GM12801 (cell line): ENCODE measurements at regions not wholly inside any gene's neighbourhood (a gene's known extent, or its start where the extent isn't known, plus 50 kb on each side); places are given as distances from the start of the nearest gene placed in this dataset.

Source experiments
- CTCF ChIP-seq: IDR thresholded peaks from one replicate; pipeline ENCODE4 v1.5.1; 2011; ENCODE audit warnings: control low read depth; ENCODE audit not compliant: insufficient read length; ENCODE audit errors: extremely low read depth

- no peak for TF ChIP-seq CTCF
Observed at GRCh38 chr1:38787041-38787440, 72.5 kb downstream of the RRAGC start.

DNA sequence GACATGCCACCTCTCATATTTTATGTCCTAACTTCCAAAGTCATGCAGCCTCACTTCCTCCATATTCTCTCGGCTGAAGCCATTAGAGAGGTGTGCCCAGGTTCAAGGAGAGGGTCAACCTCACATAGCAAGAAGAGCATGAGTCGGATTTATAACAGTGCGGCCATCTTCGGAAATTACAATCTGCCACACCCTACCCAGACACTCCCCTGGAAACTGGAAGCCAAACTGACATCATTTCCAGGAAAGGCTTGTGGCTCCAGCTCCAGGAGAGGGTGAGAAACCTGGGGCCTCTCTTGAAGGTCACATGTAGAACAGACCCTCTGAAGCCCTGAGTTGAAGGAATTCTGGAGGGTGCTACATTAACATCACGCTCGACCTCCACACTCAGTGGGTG is 73.5 kb downstream of the RRAGC start:
- TF ChIP-seq CTCF: no peak

- TF ChIP-seq CTCF: no peak
Observed at GRCh38 chr1:38785285-38786039, 74.1 kb downstream of the RRAGC start.

DNA sequence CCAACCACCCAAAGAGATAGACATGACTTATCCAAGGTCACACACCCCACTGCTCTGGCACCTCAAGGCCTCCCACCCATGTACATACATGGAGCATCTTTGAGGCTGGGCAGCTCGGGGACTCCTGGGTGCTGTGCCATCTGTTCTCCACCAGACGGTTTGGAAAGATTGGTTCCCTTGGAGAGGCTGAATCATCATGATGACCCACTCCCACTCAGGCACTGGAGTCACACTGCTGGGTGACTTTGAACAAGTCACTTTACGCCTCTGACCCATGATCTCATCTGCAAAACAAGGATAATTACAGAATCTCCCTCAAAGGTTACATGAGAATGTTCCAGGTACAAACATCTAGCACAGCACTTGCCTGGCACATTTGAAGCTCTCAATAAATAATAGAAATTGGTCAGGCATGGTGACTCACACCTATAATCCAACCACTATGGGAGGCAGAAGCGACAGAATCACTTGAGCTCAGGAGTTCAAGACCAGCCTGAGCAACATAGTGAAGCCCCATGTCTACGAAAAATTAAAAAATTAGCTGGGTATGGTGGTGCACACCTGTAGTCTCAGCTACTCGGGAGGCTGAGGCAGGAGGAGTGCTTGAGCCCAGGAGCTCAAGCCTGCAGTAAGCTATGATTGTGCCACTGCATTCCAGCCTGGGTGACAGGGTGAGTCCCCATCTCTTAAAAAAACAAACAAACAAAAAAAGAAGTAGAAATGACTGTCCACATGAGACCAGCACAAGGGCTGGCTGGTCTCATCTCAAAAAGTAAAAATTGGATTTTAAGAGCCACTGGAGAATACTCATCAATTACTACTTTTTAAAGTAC is 74.9 kb downstream of the RRAGC start:
- TF ChIP-seq CTCF: no peak

GRCh38 chr1:38783640-38784229 is 75.8 kb downstream of the RRAGC start:
- no peak for TF ChIP-seq CTCF

GRCh38 chr1:38781872-38782617 is 77.5 kb downstream of the RRAGC start:
- no peak for TF ChIP-seq CTCF

DNA sequence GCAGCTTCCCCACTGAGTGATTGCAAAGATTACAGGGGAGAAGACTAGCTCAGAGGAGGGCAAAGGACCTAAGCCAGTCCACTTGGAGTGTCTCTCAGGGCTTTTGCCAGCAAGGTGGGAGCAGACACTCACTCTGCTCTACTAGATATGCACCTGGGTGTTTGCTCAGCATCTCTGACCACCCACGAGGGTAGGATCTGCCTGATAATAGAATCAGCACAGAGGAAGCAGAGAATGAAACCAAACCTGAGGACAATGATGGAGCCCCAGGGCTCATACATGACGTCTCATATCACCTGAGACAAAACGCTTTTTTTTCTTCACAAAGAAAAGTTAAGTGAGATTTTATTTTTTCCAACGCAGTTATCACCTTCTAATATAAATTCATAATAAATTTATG is 79.4 kb downstream of the RRAGC start:
- no peak for TF ChIP-seq CTCF
